NCI-H345 (cell line): ENCODE measurements at regions not wholly inside any gene's neighbourhood (a gene's known extent, or its start where the extent isn't known, plus 50 kb on each side); places are given as distances from the start of the nearest gene placed in this dataset.

Source experiments
- DNase-seq: peaks from one replicate; lab custom pipeline; 2025; lab: John Stamatoyannopoulos, UW

- no peak for DNase-seq
These were observed 614.0 kb upstream of the AGTR1 start for GRCh38 chr3:148083526-148084182.

- DNase-seq: no peak
These were observed 612.8 kb upstream of the AGTR1 start for GRCh38 chr3:148084931-148085330.

- DNase-seq: no peak
These were observed 609.9 kb upstream of the AGTR1 start for GRCh38 chr3:148087601-148088371.

- DNase-seq: no peak
These were observed 608.5 kb upstream of the AGTR1 start for GRCh38 chr3:148089171-148089570.

- no peak for DNase-seq
These were observed 607.5 kb upstream of the AGTR1 start for GRCh38 chr3:148090156-148090555.

- DNase-seq: no peak
These were observed 604.9 kb upstream of the AGTR1 start for GRCh38 chr3:148092624-148093347.

- DNase-seq: no peak
These were observed 604.0 kb upstream of the AGTR1 start for GRCh38 chr3:148093753-148094152.

- DNase-seq: no peak
These were observed 601.7 kb upstream of the AGTR1 start for GRCh38 chr3:148095962-148096361.

- no peak for DNase-seq
These were observed 597.2 kb upstream of the AGTR1 start for GRCh38 chr3:148100476-148100875.

GRCh38 chr3:148101061-148101460 is 596.6 kb upstream of the AGTR1 start:
- DNase-seq: no peak

- DNase-seq: no peak
These were observed 595.5 kb upstream of the AGTR1 start for GRCh38 chr3:148102156-148102555.

GRCh38 chr3:148106062-148106461 is 591.6 kb upstream of the AGTR1 start:
- DNase-seq: no peak

- DNase-seq: no peak
These were observed 570.7 kb upstream of the AGTR1 start for GRCh38 chr3:148126956-148127355.

GRCh38 chr3:148128136-148128535 is 569.6 kb upstream of the AGTR1 start:
- no peak for DNase-seq

GRCh38 chr3:148131990-148132638 is 565.6 kb upstream of the AGTR1 start:
- DNase-seq: no peak

- no peak for DNase-seq
These were observed 560.9 kb upstream of the AGTR1 start for GRCh38 chr3:148136816-148137215.

- DNase-seq: no peak
These were observed 551.5 kb upstream of the AGTR1 start for GRCh38 chr3:148146241-148146640.

GRCh38 chr3:148146947-148147826 is 550.5 kb upstream of the AGTR1 start:
- DNase-seq: no peak

- no peak for DNase-seq
These were observed 549.8 kb upstream of the AGTR1 start for GRCh38 chr3:148147903-148148302.

- DNase-seq: no peak
These were observed 548.1 kb upstream of the AGTR1 start for GRCh38 chr3:148149556-148149955.

GRCh38 chr3:148150141-148150540 is 547.6 kb upstream of the AGTR1 start:
- no peak for DNase-seq
